Epidermal melanocyte (primary cell): ENCODE measurements at regions not wholly inside any gene's neighbourhood (a gene's known extent, or its start where the extent isn't known, plus 50 kb on each side); places are given as distances from the start of the nearest gene placed in this dataset.
"Not testable (repeated sequence)": the region's sequence is repeated elsewhere in the genome, so short reads cannot be mapped to it uniquely, and the experiment has no call there.

Source experiments
- DNase-seq: peaks from one replicate; pipeline ENCODE4 v3.0.0; 2011; ENCODE audit warnings: low spot score; ENCODE audit not compliant: insufficient read length

DNA sequence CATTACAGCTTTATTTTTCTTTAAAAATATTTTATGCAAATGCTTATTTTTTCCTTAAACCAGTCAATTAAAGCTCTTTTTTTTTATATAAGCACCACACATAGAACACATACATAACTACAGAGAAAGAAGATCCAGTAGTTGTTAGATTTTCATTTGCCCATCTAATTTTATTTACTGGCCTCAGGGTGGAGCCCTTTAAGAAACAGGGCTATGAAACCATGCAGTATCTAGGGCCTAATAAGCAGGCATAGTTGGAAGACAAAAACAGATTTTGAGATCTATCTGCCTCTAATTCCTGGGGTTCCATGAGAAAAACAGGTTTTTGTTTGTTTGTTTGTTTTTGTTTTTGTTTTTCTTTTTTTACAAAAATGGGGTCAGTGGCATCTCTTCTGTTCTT, 120.6 kb downstream of the BCHE start:
- no peak for DNase-seq

DNA sequence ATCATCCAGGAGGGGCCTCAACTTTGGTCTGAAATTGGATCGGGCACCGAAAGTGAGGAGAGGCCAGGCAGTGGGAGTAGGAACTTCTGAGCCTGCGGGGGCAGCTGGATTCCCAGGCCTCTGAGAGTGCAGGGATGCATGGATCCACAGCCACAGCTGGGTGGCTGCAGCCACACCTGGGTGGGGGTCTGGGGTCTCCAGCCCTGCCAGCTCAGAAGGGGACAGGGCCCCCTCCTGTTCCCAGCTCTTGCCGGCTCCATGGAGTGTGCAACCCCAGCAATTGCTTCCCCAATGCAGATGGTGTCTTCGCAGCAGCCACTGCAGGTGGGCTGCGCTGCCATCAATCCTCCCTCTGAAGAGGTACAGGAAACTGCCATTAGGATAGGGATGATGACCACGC, 123.7 kb downstream of the BCHE start:
- DNase-seq, result no peak

DNA sequence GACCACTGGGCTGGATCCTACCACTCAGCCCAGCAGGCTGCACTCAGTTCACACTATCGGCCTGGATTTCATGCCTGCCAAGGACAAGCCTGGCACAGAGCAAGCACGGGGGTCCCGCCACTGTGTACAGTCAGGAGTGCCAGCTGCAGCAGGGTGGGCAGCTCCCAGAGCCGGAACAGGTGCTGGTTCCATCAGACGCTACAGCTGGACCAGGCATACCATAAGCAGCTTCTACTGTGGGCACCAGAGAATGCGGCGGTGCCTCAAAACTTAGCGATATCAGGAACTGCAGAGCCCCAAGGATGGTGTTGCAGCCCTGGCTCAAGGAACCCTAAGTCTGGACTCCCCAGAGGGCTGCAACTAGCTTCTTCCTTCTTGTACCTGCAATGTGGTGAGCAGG, 124.8 kb downstream of the BCHE start:
- DNase-seq, result no peak

DNA sequence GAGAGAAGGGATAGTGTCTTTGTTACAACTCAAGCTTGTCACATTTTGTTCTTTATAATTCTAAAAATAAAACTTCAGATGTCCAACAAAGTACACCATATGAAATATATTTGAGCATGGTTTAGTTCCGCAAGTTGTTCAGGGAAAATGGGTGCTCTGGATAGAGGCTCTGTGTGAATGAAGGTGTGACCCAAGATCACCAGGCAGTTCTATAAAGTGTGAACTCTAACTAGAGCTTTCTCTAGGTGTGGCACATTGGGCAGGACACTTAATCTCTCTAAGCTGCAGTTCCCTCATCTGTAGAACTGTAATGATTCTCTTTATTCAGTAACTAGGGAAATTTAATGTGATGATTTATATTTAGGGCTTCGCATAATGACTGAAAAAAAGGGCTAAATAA, 139.3 kb downstream of the BCHE start:
- no peak for DNase-seq

DNA sequence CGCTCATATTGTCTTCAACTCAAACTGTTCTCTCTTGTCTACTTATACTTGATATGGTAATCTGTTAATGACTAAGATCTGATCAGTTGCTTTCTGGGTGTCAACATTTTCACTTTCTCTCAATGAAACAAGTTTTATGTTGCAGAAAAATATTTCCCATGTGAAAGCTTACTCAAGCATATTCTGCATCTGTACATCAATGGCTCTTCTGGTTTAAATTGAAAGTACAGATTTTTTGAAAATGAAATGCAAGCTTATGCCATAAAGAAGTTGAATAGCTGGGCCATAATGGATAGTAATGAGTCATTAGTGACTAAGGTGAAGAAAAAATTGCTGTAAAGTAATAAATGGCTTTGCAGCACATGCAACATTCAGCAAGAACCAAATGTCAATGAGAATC, 140.7 kb downstream of the BCHE start:
- no peak for DNase-seq

DNA sequence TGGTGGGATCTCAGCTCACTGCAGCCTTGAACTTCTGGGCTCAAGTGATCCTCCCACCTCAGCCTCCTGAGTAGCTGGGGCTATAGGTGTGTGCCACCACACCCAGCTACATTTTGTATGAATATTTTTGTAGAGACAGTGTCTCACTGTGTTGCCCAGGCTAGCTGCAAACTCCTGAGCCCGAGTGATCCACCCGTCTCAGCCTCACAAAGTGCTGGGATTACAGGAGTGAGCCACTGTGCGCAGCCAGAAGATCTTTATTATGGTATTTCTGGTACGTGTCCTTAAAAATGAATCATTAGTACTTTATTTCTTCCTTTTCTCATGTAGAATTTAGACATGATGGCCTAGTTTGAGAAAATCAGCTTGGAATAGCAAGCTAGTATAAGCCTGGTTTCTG, 153.3 kb downstream of the BCHE start:
- no peak for DNase-seq

DNA sequence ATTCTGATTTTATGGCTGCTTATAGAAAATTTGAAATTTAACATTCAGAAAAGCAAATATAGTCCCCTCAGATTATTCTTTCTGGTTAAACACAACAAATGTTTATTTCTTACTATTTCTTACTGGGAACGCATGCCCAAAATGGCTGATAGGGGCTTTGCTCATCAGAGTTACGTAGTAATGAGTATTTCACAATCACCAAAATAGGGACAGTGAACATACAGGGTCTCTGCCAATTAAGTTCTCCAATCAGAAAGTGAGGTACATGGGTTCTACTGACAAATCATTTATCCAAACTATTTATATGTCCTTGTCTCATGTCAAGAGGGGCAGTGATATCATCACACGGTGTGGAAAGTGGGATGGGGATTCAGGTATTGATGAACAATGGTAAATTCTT, 154.5 kb downstream of the BCHE start:
- no peak for DNase-seq

DNA sequence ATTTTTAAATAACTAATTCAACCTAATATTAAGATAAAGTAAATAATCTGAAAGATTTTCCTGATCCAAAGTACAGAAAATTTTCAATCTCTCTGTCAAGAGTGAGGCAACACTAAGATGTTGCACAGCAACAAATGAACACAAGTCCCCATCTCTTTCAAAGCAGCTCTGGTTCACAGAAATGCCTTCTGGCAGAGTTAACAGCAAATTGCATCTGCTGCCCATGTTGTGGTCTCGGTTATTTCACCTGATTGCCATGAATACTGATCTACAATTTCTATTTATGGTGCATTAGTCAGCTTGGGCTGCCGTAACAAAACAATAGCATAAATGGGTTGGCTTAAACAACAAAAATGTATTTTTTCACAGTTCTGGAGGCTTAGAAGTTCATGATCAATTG, 167.3 kb downstream of the BCHE start:
- no peak for DNase-seq

DNA sequence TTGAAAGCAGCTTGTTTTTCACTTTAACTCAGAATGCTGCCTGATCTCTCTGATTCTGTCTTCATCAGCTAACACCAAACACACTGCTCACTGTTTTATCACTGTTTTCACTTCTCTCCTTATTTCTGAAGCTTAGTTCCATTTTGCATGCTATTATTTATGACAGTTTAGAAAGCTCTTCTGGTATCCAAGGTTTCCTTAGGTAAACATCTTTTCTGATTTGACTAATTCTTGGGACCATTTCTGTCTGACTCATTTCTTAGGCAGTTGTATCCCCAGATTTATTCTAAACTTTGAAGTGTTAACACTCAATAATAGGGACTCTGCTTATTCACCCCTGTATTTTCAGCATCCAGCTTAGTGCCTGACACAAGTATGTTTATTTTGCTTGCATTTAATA, 167.7 kb downstream of the BCHE start:
- no peak for DNase-seq

DNA sequence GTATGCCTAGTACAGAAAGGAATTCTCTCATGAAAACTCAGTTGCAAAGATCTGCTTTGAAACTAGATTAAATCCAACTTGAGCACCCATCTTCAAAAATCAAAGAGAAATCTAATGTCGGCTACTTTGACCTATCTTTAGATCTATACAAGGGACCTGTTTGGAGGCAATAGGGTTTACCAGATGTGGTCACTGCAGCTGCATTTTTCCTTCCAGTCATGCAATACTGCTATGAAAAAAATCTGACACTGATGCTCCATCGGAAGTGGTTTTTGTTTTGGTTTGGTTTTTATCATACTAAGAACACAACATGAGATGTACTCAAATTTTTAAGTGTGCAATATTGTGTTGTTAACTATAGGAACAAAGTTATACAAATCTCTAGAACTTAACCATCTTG, 169.5 kb downstream of the BCHE start:
- DNase-seq, result no peak

DNA sequence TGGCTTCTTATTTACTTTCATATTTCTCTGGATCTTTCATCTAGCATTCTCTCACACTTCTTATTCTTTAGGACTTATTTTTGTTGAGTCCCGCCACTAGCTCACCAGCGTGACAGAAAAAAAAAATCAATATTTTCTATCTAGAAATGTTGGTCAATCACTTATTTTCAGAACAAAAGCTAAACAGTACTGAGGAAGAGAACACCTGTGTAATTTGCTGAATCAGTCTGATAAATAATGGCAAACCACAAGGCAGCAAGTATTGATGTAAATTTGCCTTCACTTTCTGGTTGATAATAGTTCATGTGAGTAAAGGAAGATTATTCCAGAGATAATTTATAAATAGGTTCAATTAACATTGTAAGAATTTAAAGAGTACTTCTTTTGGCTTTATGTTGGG, 179.2 kb downstream of the BCHE start:
- no peak for DNase-seq

DNA sequence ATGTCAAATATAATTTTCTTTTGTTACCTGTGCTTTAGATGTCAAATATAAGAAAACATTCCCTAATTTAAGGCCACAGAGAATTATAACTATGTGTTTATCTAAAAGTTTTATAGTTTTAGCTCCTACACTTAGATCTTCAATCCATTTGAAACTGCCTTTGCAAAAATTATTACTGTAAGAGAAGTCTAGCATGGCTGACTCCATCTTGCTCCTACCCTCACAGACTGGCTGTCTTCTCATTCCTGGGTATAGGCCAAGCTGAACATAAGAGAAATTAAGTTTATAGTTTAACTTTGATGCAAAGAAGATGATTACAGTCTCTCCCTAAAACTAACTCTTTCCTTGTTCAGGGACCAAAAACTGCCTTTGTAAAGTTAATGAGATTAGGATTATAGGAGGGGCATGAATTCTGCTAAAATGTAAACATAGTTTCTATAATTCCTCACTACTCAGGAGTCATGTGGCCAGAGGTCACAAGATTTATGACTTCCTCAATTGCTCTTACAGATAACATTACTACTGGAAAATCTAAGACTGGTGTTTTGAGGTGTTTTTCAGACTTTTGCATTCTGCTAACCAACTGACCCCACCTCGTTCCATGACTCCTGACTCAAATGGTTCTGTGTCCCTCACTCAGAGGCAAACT, 184.0 kb downstream of the BCHE start:
- no peak for DNase-seq

DNA sequence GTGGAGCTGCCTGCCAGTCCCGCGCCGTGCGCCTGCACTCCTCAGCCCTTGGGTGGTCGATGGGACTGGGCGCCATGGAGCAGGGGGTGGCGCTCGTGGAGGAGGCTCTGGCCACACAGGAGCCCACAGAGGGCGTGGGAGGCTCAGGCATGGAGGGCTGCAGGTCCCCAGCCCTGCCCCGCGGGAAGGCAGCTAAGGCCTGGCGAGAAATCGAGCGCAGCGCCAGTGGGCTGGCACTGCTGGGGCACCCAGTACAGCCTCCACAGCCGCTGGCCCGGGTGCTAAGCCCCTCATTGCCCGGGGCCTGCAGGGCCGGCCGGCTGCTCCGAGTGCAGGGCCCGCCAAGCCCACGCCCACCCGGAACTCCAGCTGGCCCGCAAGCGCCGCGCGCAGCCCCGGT, 187.9 kb downstream of the BCHE start:
- DNase-seq, result not testable (repeated sequence)

DNA sequence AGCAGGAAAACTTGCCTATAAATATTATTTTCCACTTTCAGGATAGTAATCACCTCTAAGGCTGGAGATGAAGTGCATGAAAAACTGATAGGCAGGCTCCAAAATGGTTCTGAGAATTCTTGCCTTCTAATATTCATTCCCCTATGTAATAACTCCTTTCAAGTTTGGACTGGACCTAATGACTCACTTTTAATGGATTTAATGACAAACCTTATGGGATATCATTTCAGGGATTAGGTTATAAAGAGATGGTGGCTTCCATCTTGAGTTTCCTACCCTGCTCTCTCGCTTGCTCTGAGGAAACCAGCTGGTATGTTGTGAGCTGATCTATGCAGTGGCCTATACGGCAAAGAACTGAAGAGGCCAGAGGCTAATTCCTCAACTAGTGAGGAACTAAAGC, 192.0 kb downstream of the BCHE start:
- no peak for DNase-seq

DNA sequence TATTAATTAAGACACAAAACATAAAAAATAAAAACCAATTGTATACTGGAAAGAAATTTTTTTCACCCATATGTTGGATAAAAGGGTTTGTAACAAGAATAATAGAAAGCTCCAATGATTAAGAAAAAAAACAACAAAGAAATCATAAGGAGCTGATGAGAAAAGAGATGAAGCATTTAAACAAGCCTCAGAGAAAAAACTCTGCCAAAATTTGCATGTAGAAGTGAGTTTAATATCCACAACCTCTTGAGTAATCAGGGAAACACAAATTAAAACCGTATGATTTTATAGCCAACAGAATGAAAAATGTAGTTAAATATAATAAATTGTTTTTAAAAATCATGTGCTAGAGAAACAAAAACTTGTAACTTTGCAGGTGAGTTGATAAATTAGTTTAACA, 192.9 kb downstream of the BCHE start:
- no peak for DNase-seq

DNA sequence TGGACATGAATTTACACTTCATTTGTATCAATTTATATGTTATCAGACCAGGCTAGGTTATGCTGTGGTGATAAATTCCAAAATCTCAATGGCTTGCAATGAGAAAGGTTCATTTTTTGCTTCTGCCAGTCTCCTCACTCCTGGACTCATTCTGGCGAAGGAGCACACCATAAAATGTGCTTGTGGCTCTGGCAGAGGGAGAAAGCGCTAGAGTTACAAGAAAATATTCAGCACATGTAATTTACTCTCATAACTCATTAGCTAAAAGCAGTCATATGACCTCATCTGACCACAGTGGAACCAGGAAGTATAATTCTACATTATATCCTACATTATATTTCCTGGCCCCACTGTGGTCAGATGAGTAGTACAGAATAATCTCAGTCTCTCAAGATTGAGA, 193.8 kb downstream of the BCHE start:
- DNase-seq, result no peak

DNA sequence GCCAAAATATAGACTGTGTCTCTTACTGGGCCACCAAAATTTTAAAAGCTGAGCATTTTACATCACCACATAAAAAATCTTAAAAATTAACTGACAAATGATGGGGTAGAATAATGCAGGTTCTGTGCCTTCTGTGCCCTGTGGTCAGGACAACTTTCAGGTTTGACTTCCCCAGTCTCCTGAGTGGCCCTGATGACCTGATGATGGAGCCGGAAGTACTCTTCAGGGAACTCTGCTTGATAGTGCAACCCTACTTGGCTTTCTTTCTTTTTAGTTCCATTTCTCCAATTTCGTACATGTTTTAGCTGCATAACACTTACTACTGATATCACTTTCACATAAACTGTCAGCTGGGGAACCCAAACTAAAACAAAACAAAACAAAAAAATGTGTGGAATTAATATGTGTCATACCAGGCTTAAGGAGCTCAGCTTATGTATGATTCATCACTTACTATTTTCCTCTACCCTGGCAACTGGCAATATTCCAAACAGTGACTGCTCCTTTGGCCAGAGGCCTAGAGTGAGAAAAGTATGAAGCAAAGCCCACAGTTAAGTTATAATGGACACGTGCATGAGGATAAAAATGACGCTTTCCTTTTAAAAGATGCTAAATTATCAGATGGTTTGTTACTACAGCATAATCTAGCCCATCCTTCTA, 194.3 kb downstream of the BCHE start:
- DNase-seq, result peak; percentile 65

DNA sequence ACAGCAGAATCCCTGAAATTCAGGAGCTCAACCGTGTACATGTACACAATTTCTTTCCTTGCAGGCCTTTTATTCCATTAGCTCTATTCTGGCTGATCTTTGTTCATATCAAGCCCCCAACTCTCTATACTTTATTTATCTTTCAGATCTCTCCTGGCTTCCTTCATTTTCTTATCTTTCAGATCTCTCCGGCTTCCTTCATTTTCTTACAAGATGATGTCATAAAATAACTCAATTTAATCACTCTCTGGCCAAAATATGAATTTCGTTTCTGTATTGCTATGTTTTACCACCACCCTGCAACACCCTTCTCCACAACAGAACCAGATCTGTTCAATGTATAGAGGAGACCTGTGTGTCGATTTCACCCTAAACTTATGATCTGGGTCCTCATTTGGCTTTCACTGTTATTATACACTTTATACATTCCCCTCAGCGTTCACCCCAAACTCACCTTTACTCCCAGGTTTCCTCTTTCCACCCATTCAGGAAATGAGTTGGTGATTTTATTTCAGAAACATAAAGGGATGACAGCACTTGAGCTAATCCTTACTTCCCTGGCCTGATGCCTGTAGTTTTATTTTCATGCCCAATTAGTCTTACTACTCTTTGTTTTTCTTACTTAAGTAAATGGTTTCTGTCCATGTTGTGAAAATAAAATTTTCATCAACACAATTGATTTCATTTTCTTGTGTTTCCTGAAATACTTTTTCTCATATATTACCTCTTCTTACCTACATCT, 195.5 kb downstream of the BCHE start:
- DNase-seq, result no peak

DNA sequence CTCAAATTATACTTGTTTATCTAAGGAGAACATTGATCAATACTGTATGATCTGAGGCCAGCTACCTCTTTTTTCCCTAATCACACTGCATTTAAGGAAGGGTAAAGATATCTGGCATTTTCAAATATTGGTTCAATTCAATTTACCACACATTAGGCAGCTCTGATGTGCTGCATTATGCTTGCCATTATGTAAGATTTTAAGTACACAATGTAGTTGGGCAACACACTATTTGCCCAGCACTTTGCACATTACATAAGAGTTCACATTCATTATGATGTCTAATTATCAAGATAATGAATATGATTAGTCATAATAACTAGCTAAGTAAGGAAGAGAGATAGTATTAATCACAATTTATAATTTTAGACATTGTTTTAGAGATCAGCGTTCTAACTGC, 196.3 kb downstream of the BCHE start:
- DNase-seq, result no peak

DNA sequence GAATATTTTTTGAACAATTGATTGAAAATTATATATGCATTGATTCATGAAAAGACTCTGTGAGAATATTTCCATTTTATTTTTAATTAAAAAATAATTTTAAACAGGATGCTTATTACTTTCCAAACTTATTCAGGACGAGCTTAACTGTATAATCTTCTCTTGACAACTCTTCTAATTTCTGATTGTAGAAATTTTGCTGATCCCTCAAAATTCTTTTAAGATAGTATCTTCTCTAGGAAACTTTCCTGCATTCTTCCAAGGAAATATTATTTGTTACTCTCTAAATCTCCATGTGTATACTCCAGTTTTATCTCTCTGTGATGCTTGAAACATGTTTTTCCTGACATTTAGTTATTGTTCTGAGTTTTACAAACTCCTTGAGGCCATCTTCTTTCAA, 197.2 kb downstream of the BCHE start:
- DNase-seq, result no peak

DNA sequence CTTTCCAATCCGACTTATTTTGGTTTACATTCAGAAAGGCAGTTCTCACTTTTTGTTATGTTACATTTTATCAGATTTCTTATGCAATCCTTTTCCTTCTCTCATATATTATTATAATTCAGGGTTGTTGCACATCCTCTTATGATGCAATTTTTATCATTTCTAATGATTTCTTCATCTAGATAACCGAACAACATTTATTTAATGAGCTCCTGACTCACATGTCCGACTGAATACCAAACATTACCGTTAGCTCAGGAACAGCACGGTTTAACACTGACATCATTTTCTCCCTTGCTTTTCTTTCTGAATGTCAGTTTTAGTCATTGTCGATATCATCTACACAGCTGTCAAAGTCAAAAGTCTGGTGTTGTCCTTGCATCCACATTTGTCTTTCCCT, 199.2 kb downstream of the BCHE start:
- no peak for DNase-seq

DNA sequence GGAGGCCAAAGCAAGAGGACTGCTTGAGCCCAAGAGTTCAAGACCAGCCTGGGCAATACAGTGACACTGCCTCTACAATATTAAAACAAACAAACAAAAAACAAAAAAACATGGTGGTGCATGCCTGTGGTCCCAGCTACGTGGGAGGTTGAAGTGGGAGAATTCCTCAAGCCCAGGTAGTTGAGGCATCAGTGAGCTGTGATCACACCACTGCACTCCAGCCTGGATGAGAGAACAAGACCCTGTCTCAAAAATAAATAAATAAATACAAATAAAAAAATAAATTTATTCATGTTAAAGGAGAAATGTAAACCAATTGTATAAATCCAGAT, 200.6 kb downstream of the BCHE start:
- no peak for DNase-seq
